ENCODE measurements at regions not wholly inside any gene's neighbourhood (a gene's known extent, or its start where the extent isn't known, plus 50 kb on each side); places are given as distances from the start of the nearest gene placed in this dataset.
"Not testable (repeated sequence)": the region's sequence is repeated elsewhere in the genome, so short reads cannot be mapped to it uniquely, and the experiment has no call there.

- TF ChIP-seq CTCF (conservative IDR thresholded peaks at IDR 0.05; ENCODE audit: low read length); EZH2phosphoT487 (IDR thresholded peaks at IDR 0.05; ENCODE audit: borderline replicate concordance): not testable (repeated sequence)
Observed at GRCh38 chr11:134588460-134589110, 176.5 kb upstream of the B3GAT1 start.

Measured in Loucy (cell line).